Esophagus muscularis mucosa (tissue), 3 donors: ENCODE measurements at regions not wholly inside any gene's neighbourhood (a gene's known extent, or its start where the extent isn't known, plus 50 kb on each side); places are given as distances from the start of the nearest gene placed in this dataset.

Experiments
- CTCF ChIP-seq, 3 experiments: fragments of 200-600 bp in 2 of 3; fragments of 450-650 bp in 1 of 3; sonication (generic) in 2 of 3; IDR thresholded peaks; one replicate each; pipeline ENCODE4 v1.5.1; 2017 to 2019; ENCODE audit warnings: antibody characterized with exemption in 3 of 3, mild to moderate bottlenecking in 2 of 3, moderate library complexity in 1 of 3
- POLR2AphosphoS5 ChIP-seq, 2 donors: sonication (generic); formaldehyde crosslinking; IDR thresholded peaks; one replicate each; pipeline ENCODE4 v1.6.1; 2017; ENCODE audit warnings: antibody characterized with exemption in 2 of 2

GRCh38 chr11:86885311-86885710 is 69.9 kb downstream of the FZD4 start:
- TF ChIP-seq POLR2AphosphoS5 (IDR thresholded peaks at IDR 0.05), result no peak
- no peak for TF ChIP-seq CTCF (IDR thresholded peaks at IDR 0.05)
